Activated CD4-positive, alpha-beta T cell treated with anti-CD3 and anti-CD28 coated beads, Interleukin-2, amount 10 ng/mL, durations not matched to agents 7 days and 5 days (primary cell): ENCODE measurements at regions not wholly inside any gene's neighbourhood (a gene's known extent, or its start where the extent isn't known, plus 50 kb on each side); places are given as distances from the start of the nearest gene placed in this dataset.

ENCODE experiments used
- CTCF ChIA-PET: fragments of 350-600 bp; sonication (Branson Sonifier 250); formaldehyde crosslinking; loops from one replicate; lab custom pipeline; 2021; ENCODE audit warnings: antibody characterized with exemption; lab: Charles Lee
- POLR2A ChIA-PET: fragments of 350-600 bp; sonication (Branson Sonifier 250); formaldehyde crosslinking; loops from one replicate; lab custom pipeline; 2021; ENCODE audit warnings: antibody characterized with exemption; lab: Charles Lee
- DNase-seq: peaks from one replicate; pipeline ENCODE4 v3.0.0-alpha.2; 2020
- H3K27ac Mint-ChIP-seq: one replicate; pipeline ENCODE4 v1.8.0; 2021; ENCODE audit warnings: mild to moderate bottlenecking, moderate library complexity, mixed read lengths
- H3K27me3 Mint-ChIP-seq: one replicate; pipeline ENCODE4 v1.8.0; 2021; ENCODE audit warnings: mixed read lengths
- H3K36me3 Mint-ChIP-seq: one replicate; pipeline ENCODE4 v1.8.0; 2021; ENCODE audit warnings: low read depth, mixed read lengths
- H3K4me1 Mint-ChIP-seq: one replicate; pipeline ENCODE4 v1.8.0; 2021; ENCODE audit warnings: mixed read lengths
- H3K4me3 Mint-ChIP-seq: one replicate; pipeline ENCODE4 v1.8.0; 2021; ENCODE audit warnings: mild to moderate bottlenecking, moderate library complexity, mixed read lengths
- H3K9me3 Mint-ChIP-seq: one replicate; pipeline ENCODE4 v1.8.0; 2021; ENCODE audit warnings: mixed read lengths

DNA sequence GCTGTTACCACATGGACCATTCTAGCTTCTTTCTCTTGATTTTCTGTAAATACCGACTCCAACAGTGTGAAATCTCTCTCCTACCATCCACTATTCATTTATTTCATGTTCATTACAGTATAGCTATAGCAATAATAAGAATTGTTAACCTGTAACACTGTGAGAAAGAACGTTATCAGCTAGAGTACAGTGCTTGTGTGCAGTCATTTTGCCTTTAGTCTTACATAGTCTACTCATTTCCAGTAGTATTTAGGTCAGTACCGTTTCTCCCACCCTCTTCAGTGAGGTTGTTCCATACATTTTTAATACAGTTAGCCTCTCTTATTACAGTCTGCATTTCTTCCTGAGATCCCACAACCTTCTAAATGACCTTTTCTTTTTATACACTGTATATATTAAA lies 257.1 kb downstream of the LY86 start:
- Mint-ChIP-seq H3K4me3 (no peak overlapping the region), H3K4me1 (no peaks in the 10 kb centered on the region), H3K27ac (no peak overlapping the region), H3K36me3 (no peaks in the 10 kb centered on the region), H3K9me3 (peaks cover 13% of the 10 kb centered on the region), H3K27me3 (peaks cover 23% of the 10 kb centered on the region)
- ChIA-PET CTCF (interaction anchor here (1.1 kb wide), 1 partner anchor 228 kb away, joined by 3 read pairs; no protein-coding TSS in a partner anchor), POLR2A (no interaction called here)
- DNase-seq, result no peak

DNA sequence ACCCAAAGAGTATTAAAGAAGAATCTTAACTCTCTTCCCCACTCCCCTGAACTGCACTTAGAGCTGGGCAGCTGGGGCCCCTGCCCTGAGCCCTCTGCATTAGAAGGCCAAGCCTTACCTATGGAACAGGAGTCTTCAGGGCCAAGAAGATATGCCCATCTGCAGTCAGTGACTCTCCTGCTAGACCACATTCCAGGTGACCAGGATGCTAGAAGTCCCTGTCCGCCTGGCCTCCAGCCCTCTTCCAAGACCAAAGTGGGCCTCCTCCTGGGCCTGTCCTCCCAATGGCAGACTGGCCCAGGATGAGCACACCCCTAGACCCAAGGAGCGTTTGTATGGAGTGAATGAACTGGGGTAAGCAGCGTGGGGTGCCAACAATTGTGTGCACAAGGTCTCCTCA lies 259.1 kb downstream of the LY86 start:
- Mint-ChIP-seq H3K4me3 (no peak overlapping the region), H3K9me3 (peaks cover 13% of the 10 kb centered on the region), H3K27me3 (peaks cover 10% of the 10 kb centered on the region), H3K36me3 (no peaks in the 10 kb centered on the region), H3K4me1 (no peaks in the 10 kb centered on the region), H3K27ac (no peak overlapping the region)
- DNase-seq, result no peak
- ChIA-PET POLR2A (no interaction called here), CTCF (no interaction called here)

DNA sequence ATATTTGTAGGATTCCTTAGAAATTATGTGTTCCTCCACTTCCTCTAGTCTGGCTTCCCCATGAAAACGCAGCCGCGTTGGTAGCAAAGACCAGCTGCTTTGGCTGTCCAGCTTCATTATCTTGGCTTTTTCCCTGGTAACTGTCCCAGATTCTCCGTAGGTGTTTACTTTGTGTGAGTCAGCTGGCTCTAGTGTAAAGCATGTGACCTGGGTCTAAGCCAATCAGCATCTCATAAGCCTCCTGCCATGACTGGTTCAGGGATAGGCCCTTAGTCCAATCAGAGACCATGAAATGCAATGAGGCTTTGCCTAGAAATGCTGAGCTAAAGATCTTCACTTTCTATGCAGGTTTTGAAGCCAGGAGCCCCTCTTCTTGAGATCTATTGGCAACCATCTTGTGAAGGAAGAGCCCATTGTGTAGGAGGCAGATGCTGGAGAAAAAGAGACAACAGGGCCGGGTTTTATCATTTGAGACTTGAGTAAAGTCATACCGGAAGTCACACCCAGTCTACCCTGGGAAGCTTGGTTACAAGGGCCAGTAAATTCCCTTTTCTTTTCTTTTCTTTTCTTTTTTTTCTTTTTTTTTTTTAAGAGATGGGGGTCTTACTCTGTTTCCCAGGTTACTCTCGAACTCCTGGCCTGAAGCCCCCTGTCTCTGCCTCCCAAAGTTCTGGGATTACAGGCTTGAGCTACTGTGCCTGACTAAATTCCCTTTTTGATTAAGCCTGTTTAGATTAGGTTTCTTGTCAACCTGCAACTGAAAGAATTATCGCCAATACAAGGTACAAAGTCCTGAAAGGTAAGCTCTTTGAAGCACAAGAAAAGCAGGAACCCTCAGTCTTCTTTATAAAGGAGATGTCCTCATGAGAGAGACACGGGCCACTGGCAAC lies 256.5 kb upstream of the RREB1 start:
- H3K27ac Mint-ChIP-seq, result no peak overlapping the region
- no peaks in the 10 kb centered on the region for H3K36me3 Mint-ChIP-seq
- no peaks in the 10 kb centered on the region for H3K27me3 Mint-ChIP-seq
- no peak overlapping the region for H3K4me3 Mint-ChIP-seq
- DNase-seq, result no peak
- H3K4me1 Mint-ChIP-seq, result peaks cover 7% of the 10 kb centered on the region
- POLR2A ChIA-PET, result no interaction called here
- H3K9me3 Mint-ChIP-seq, result no peaks in the 10 kb centered on the region
- CTCF ChIA-PET, result interaction anchor here (0.6 to 1.8 kb wide), 5 partner anchors 8 to 148 kb away, joined by 3 to 4 read pairs (median 3); no protein-coding TSS in a partner anchor

DNA sequence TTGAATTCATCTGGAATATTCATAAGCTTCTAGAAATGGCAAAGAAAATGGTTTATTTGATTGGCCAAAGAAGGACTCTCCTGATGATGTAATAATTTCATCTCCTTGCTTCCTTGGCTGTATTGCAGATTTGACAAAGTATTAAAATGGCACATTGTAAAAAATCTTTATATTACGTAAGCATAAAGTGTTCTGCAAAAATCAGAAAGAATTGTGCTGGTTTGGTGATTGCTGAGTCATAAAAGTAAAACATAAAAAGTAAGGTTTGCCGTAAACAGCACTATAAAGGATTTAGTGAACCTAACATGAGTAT lies 255.9 kb upstream of the RREB1 start:
- ChIA-PET POLR2A (no interaction called here), CTCF (interaction anchor here (0.6 to 1.5 kb wide), 3 partner anchors 9 to 110 kb away, joined by 3 to 4 read pairs (median 3); no protein-coding TSS in a partner anchor)
- Mint-ChIP-seq H3K9me3 (no peaks in the 10 kb centered on the region), H3K4me3 (no peak overlapping the region), H3K36me3 (no peaks in the 10 kb centered on the region), H3K27ac (no peak overlapping the region), H3K27me3 (no peaks in the 10 kb centered on the region), H3K4me1 (peaks cover 13% of the 10 kb centered on the region)
- DNase-seq, result no peak

DNA sequence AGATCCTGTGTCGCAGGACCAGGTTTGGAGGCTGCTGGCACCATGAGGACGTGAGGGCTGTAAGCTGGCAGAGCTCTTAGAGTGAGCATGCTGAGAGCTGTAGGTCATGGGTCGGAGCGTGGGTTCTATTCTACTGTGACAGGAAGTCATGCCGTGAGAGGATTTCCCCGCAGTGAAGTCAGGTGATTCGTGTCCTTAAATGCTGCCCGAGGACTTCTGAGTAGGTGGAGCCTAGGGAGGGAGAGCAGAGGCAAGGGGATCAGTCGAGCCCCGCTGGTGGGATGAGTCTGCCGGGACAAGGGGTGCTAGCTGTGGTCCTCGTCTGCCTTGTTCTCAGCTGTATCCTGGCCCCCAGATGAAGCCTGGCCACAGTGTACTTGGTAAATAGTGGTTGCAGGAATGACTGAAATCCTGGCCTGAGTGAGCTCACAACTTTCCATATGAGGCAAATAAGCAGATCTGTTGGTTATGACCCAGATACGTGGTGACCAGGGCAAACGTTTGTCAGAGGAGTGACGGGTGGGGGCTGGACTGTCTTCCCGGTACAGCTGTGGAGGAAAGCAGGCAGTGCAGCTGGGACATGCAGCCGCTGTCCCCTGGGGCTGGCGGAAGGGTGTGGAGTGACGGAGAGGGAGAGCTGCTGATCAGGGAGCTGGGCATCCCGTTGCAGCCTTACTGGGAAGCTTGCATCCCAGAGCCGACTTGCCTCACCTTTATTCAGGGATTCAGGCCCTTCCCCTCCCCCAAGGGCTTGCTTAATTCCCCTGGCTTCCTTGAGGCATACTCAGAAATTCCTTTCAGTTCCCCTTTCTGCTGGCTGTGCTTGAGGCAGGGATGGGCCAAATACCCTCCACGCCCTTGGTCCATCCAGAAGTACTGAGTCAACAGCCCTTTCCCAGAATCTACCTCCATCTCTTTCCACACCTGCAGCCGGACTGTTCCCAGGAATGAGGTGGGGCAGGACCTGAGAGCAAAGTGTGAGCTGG lies 250.9 kb upstream of the RREB1 start:
- Mint-ChIP-seq H3K27ac (peak overlapping the region; percentile 59), H3K36me3 (no peaks in the 10 kb centered on the region), H3K4me3 (no peak overlapping the region), H3K27me3 (peaks cover 2% of the 10 kb centered on the region), H3K4me1 (peaks cover 15% of the 10 kb centered on the region), H3K9me3 (no peaks in the 10 kb centered on the region)
- ChIA-PET POLR2A (no interaction called here), CTCF (interaction anchor here (1.3 to 1.6 kb wide), 2 partner anchors 19 to 281 kb away, joined by 3 read pairs; no protein-coding TSS in a partner anchor)
- peak; percentile 54 for DNase-seq

DNA sequence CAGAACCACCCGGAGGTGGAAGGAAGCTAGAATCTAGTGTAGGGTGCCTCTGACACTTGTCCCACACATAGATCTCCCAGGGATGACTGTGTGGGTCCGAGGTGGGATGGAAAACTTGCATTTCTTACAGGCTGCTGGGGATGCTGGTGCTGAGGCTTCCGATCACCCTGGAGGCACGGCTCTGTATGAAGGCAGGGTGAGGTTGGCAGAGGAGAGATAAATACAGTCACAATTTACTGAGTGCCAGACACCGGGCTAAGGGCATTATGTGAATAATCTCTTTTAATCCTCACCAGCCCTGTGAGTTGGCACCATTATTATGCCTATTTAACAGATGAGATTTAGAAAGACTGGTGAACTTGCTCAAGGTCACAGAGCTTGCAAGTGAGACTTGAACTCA lies 250.2 kb upstream of the RREB1 start:
- H3K4me3 Mint-ChIP-seq, result no peak overlapping the region

DNA sequence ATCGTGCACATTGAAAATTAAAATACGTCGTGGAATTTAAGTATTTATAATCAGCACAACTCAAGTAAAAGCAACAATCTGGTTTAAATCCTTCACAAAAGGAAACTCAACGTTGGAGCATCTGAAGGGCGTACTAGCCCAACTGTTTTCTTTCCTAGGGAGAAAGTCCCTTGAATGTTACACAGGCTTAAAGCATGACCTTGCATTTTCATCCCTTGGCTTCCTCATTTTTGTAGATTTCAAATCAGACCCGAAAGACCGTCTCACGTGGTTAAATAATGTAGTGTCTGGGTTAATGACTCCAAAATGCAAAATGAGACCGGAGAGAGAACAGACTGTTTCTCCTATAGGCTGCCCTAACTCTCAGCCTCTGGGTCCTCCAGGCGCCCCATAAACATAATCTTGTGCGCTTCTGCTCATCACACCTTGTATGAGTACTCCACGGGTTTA lies 249.2 kb upstream of the RREB1 start:
- Mint-ChIP-seq H3K4me3 (no peak overlapping the region), H3K4me1 (peaks cover 15% of the 10 kb centered on the region), H3K36me3 (no peaks in the 10 kb centered on the region), H3K27ac (no peak overlapping the region), H3K27me3 (peaks cover 2% of the 10 kb centered on the region), H3K9me3 (no peaks in the 10 kb centered on the region)
- no peak for DNase-seq
- POLR2A ChIA-PET, result no interaction called here
- CTCF ChIA-PET, result no interaction called here

More for the DNA sequence above, 250.2 kb upstream of the RREB1 start:
- peaks cover 15% of the 10 kb centered on the region for H3K4me1 Mint-ChIP-seq
- no peak overlapping the region for H3K27ac Mint-ChIP-seq
- no peak for DNase-seq
- no peaks in the 10 kb centered on the region for H3K36me3 Mint-ChIP-seq
- POLR2A ChIA-PET, result no interaction called here
- H3K27me3 Mint-ChIP-seq, result peaks cover 2% of the 10 kb centered on the region
- CTCF ChIA-PET, result interaction anchor here (1.6 kb wide), 1 partner anchor 19 kb away, joined by 3 read pairs; no protein-coding TSS in a partner anchor
- no peaks in the 10 kb centered on the region for H3K9me3 Mint-ChIP-seq

DNA sequence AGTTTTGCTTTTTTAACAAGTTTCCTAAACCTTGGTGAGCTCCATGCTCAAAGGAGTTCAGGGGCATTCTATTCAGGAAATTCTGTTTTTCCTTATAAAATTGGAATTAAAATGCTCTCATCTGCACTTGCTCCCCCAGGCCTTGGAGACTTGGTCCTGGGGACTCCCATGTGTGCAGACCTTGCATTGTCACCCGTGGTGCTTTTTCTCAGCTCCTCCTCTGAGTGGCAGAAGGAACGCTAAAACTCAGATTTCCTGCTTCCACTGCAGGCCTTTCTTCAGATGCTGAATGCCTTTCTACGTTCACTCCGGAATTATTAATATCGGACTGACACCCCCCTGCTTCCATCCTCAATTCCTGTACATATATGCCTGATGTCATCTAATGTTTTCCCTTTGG lies 248.7 kb upstream of the RREB1 start:
- Mint-ChIP-seq H3K27me3 (peaks cover 2% of the 10 kb centered on the region), H3K36me3 (no peaks in the 10 kb centered on the region), H3K4me1 (peaks cover 15% of the 10 kb centered on the region), H3K27ac (no peak overlapping the region), H3K4me3 (no peak overlapping the region), H3K9me3 (no peaks in the 10 kb centered on the region)
- CTCF ChIA-PET, result no interaction called here
- DNase-seq, result no peak
- POLR2A ChIA-PET, result no interaction called here

DNA sequence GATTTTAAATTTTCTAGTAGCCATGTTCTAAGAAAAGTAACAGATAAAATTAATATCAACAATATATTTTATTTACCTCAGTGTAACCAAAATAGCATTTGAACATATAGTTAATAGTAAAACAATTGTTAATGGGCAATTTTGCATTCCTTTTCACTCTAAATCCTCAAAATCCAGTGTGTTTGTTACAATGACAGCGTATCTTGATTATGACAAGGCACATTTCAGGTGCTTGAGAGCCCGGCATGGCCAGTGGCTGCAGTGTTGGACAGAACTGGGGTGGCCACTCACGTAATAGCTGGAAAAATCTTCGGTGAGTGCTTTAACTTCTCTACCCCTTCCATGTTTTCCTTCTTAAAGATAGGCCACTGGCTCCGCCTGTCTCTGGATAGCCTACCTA lies 248.0 kb upstream of the RREB1 start:
- Mint-ChIP-seq H3K27ac (no peak overlapping the region), H3K4me1 (peaks cover 15% of the 10 kb centered on the region), H3K4me3 (no peak overlapping the region), H3K36me3 (no peaks in the 10 kb centered on the region), H3K27me3 (peaks cover 2% of the 10 kb centered on the region), H3K9me3 (no peaks in the 10 kb centered on the region)
- CTCF ChIA-PET, result interaction anchor here (0.6 kb wide), 1 partner anchor 35 kb away, joined by 3 read pairs; no protein-coding TSS in a partner anchor
- DNase-seq, result no peak
- POLR2A ChIA-PET, result no interaction called here

DNA sequence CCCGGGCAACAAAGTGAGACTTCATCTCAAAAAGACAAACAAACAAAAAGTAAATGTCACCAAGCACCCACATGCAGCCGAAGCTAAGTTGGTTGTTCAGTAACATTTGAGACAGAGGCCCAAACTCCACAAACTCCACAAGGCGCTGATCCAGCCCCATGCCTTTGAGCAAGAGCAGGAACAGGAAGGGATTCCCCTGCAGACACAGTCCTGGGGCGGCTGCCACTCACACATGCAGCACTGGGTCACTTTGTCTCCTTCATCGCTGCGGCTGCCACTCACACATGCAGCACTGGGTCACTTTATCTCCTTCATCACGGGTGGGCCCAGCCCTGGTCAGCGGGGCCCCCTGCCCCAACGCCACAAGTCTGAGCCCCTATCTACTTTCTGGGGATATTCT lies 246.9 kb upstream of the RREB1 start:
- DNase-seq, result no peak
- no peak overlapping the region for H3K27ac Mint-ChIP-seq
- CTCF ChIA-PET, result interaction anchor here (0.7 to 1.3 kb wide), 4 partner anchors 9 to 20 kb away, joined by 3 to 4 read pairs (median 4); no protein-coding TSS in a partner anchor
- no peaks in the 10 kb centered on the region for H3K9me3 Mint-ChIP-seq
- H3K36me3 Mint-ChIP-seq, result no peaks in the 10 kb centered on the region
- POLR2A ChIA-PET, result no interaction called here
- H3K4me3 Mint-ChIP-seq, result no peak overlapping the region
- peaks cover 11% of the 10 kb centered on the region for H3K4me1 Mint-ChIP-seq
- peaks cover 2% of the 10 kb centered on the region for H3K27me3 Mint-ChIP-seq

DNA sequence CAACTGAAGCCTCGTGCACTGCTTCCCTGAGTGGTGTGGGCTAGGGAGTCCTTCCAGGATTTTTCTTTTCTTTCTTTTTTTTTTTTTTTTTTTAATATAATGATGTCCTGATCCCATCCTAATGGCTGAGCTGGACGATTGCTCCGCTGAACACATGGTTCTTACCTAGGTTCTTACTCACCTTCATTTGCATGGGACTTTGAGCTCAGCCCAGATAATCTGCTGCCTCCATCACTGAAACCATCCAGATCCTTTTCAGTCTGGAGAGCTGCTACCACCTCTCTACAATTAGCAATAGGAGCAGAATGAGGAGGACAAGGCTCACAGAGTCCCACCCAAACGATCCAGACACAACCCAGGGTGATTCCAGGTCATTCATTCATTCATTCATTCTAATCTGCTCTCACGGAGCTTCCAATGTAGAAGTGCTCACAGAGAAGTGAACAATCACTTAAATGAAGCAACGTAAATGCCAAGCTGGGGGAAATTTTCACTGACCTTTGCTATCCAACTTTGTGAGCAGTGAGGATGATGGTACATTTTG lies 246.3 kb upstream of the RREB1 start:
- POLR2A ChIA-PET, result no interaction called here
- H3K9me3 Mint-ChIP-seq, result no peaks in the 10 kb centered on the region
- no peaks in the 10 kb centered on the region for H3K36me3 Mint-ChIP-seq
- DNase-seq, result no peak
- H3K4me1 Mint-ChIP-seq, result peaks cover 6% of the 10 kb centered on the region
- H3K4me3 Mint-ChIP-seq, result no peak overlapping the region
- peaks cover 2% of the 10 kb centered on the region for H3K27me3 Mint-ChIP-seq
- CTCF ChIA-PET, result interaction anchor here (0.7 to 1.3 kb wide), 5 partner anchors 9 to 20 kb away, joined by 3 to 4 read pairs (median 4); no protein-coding TSS in a partner anchor
- no peak overlapping the region for H3K27ac Mint-ChIP-seq

DNA sequence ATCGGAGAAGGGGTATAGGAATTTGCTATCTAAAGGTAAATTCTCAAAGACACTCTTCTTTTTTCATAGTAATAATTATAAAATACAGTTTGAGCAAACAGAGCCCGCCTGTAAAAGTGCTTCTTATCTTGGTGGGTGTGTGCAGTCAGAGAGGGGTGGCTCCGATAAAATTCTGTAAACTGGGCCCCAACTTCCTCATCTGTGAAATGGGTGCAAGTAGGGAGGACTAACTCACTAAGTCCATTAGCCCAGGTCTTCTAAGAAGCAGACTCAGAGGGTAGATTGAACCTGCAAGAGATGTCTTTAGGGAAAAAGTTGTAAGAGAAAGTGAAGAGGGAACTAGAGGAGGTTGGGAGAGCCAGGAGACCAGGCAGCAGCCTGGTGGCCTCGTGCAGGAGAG lies 245.8 kb upstream of the RREB1 start:
- Mint-ChIP-seq H3K27me3 (peaks cover 2% of the 10 kb centered on the region), H3K9me3 (no peaks in the 10 kb centered on the region), H3K36me3 (no peaks in the 10 kb centered on the region), H3K27ac (no peak overlapping the region), H3K4me1 (peaks cover under 1% of the 10 kb centered on the region), H3K4me3 (no peak overlapping the region)
- ChIA-PET POLR2A (no interaction called here), CTCF (interaction anchor here (0.7 to 1.3 kb wide), 4 partner anchors 8 to 21 kb away, joined by 3 to 4 read pairs (median 4); no protein-coding TSS in a partner anchor)
- DNase-seq, result no peak
